Tibial nerve (tissue), 4 donors: ENCODE measurements at regions not wholly inside any gene's neighbourhood (a gene's known extent, or its start where the extent isn't known, plus 50 kb on each side); places are given as distances from the start of the nearest gene placed in this dataset.

Experiments used
- DNase-seq, 2 donors: peaks; one replicate each; pipeline ENCODE4 v3.0.0-alpha.2; 2019; ENCODE audit warnings: low spot score in 2 of 2
- H3K27ac ChIP-seq, 4 donors: fragments of 200-600 bp; sonication (generic) in 3 of 4; one replicate each; pipeline ENCODE4 v1.5.1; 2017 to 2019; ENCODE audit warnings: mild to moderate bottlenecking in 1 of 4
- H3K27me3 ChIP-seq, 2 donors: fragments of 200-600 bp; sonication (generic) in 1 of 2; one replicate each; pipeline versions ENCODE4 v1.5.1 to v1.6.0; 2017 to 2019
- H3K36me3 ChIP-seq, 3 donors: fragments of 200-600 bp; sonication (generic); one replicate each; pipeline ENCODE4 v1.5.1; 2018 to 2019
- H3K4me1 ChIP-seq, 4 donors: fragments of 200-600 bp; sonication (generic) in 3 of 4; one replicate each; pipeline ENCODE4 v1.5.1; 2017 to 2019
- H3K4me3 ChIP-seq, 4 donors: fragments of 200-600 bp; sonication (generic) in 3 of 4; one replicate each; pipeline ENCODE4 v1.5.1; 2017 to 2019; ENCODE audit warnings: mild to moderate bottlenecking in 1 of 4, moderate library complexity in 1 of 4
- H3K9me3 ChIP-seq, 4 donors: fragments of 200-600 bp; sonication (generic) in 3 of 4; one replicate each; pipeline ENCODE4 v1.5.1; 2017 to 2019
- CTCF ChIP-seq, 5 experiments: fragments of 200-600 bp in 3 of 5; fragments of 450-650 bp in 2 of 5; sonication (generic) in 3 of 5; IDR thresholded peaks; one replicate each; pipeline ENCODE4 v1.5.1; 2016 to 2019; ENCODE audit warnings: antibody characterized with exemption in 5 of 5, mild to moderate bottlenecking in 3 of 5, moderate library complexity in 2 of 5
- EP300 ChIP-seq, 2 donors: sonication (generic); formaldehyde crosslinking; IDR thresholded peaks; one replicate each; pipeline ENCODE4 v1.6.1; 2017; ENCODE audit warnings: antibody characterized with exemption in 2 of 2, mild to moderate bottlenecking in 1 of 2
- POLR2A ChIP-seq, 2 donors: fragments of 450-650 bp; IDR thresholded peaks; one replicate each; pipeline ENCODE4 v1.6.1; 2017; ENCODE audit warnings: antibody characterized with exemption in 2 of 2, mild to moderate bottlenecking in 2 of 2, moderate library complexity in 2 of 2
- WGBS, 2 donors: methylation state at CpG; one replicate each; pipeline ENCODE4 v1.1.5; 2018; 5-methylcytosine and 5-hydroxymethylcytosine counted together

- 74 to 78% methylated on average over 2 of the region's 2 CpGs for WGBS, 2 donors
These were observed 388.4 kb upstream of the GJE1 start for GRCh38 chr6:141744194-141744925.

GRCh38 chr6:141736104-141736503 lies 396.6 kb upstream of the GJE1 start:
- Histone ChIP-seq H3K9me3 (no peaks in the 10 kb centered on the region), H3K4me3 (no peak overlapping the region), H3K4me1 (no peaks in the 10 kb centered on the region), H3K27ac (no peak overlapping the region), H3K27me3 (no peaks in the 10 kb centered on the region), H3K36me3 (no peaks in the 10 kb centered on the region)
- no peak for TF ChIP-seq EP300 (IDR thresholded peaks at IDR 0.05)
- no peak for TF ChIP-seq POLR2A (IDR thresholded peaks at IDR 0.05)
- no peak for TF ChIP-seq CTCF (IDR thresholded peaks at IDR 0.05)
- DNase-seq = no peak
- WGBS, 2 donors = 72 to 82% methylated on average over 3 of the region's 3 CpGs

More at GRCh38 chr6:141744194-141744925, 388.4 kb upstream of the GJE1 start:
- no peak for TF ChIP-seq POLR2A (IDR thresholded peaks at IDR 0.05)
- no peak for TF ChIP-seq EP300 (IDR thresholded peaks at IDR 0.05)
- TF ChIP-seq CTCF (IDR thresholded peaks at IDR 0.05) = no peak
- no peak for DNase-seq
- no peaks in the 10 kb centered on the region for H3K4me1 ChIP-seq
- H3K36me3 ChIP-seq = no peaks in the 10 kb centered on the region
- peaks cover 0 to 9% (median 0%) of the 10 kb centered on the region in 4 donors for H3K9me3 ChIP-seq
- no peaks in the 10 kb centered on the region for H3K27me3 ChIP-seq
- H3K27ac ChIP-seq = no peak overlapping the region
- H3K4me3 ChIP-seq = no peak overlapping the region

GRCh38 chr6:141735126-141735525 lies 397.6 kb upstream of the GJE1 start:
- DNase-seq = no peak
- H3K4me3 ChIP-seq = no peak overlapping the region
- H3K9me3 ChIP-seq = no peaks in the 10 kb centered on the region

GRCh38 chr6:141734071-141734840 lies 398.5 kb upstream of the GJE1 start:
- Histone ChIP-seq H3K27me3 (no peaks in the 10 kb centered on the region), H3K4me3 (no peak overlapping the region), H3K9me3 (no peaks in the 10 kb centered on the region), H3K27ac (no peak overlapping the region), H3K36me3 (no peaks in the 10 kb centered on the region), H3K4me1 (no peaks in the 10 kb centered on the region)
- WGBS, 2 donors = 86 to 91% methylated on average over 2 of the region's 2 CpGs
- no peak for TF ChIP-seq CTCF (IDR thresholded peaks at IDR 0.05)
- TF ChIP-seq EP300 (IDR thresholded peaks at IDR 0.05) = no peak
- TF ChIP-seq POLR2A (IDR thresholded peaks at IDR 0.05) = no peak
- DNase-seq = no peak

More at GRCh38 chr6:141735126-141735525, 397.6 kb upstream of the GJE1 start:
- TF ChIP-seq EP300 (IDR thresholded peaks at IDR 0.05) (no peak), POLR2A (IDR thresholded peaks at IDR 0.05) (no peak), CTCF (IDR thresholded peaks at IDR 0.05) (no peak)
- Histone ChIP-seq H3K36me3 (no peaks in the 10 kb centered on the region), H3K27me3 (no peaks in the 10 kb centered on the region), H3K4me1 (no peaks in the 10 kb centered on the region), H3K27ac (no peak overlapping the region)

- TF ChIP-seq EP300 (IDR thresholded peaks at IDR 0.05) (no peak), CTCF (IDR thresholded peaks at IDR 0.05) (no peak), POLR2A (IDR thresholded peaks at IDR 0.05) (no peak)
- Histone ChIP-seq H3K4me1 (peaks cover 0 to 9% (median 3%) of the 10 kb centered on the region in 4 donors), H3K27ac (no peak overlapping the region), H3K4me3 (no peak overlapping the region), H3K27me3 (no peaks in the 10 kb centered on the region), H3K9me3 (no peaks in the 10 kb centered on the region), H3K36me3 (no peaks in the 10 kb centered on the region)
- DNase-seq = no peak
- WGBS, 2 donors = 79% methylated on average over 2 of the region's 2 CpGs
These were observed 403.6 kb upstream of the GJE1 start for GRCh38 chr6:141729146-141729545.
